ENCODE measurements at regions not wholly inside any gene's neighbourhood (a gene's known extent, or its start where the extent isn't known, plus 50 kb on each side); places are given as distances from the start of the nearest gene placed in this dataset.

DNA sequence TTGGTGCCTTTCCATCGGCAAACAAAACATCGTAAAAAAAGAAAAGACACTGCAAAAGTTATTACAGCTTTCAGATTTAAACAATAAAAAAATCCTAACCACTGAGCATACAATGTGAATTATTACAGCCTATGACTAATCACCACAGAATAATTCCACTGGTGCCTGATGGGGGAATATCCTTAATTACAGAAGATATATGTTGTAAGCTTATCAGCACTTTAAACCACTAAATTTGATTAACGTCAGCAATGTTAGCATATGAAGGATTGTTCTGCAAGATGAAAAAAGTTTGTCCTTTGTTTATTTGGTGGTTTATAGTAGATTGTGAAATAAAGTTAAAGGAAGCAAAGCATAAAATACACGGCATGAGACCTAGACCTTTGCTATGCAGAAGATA is 210.2 kb upstream of the ADAMTS3 start:
- dilution Hi-C loops (cut with MboI; ENCODE audit: extremely low pct_ligation_motif_present, low sequenced_read_pairs), result no loop called here
- Histone ChIP-seq H3K79me2 (ENCODE audit: control insufficient read depth, insufficient read depth, low read length) (no peaks in the 10 kb centered on the region), H3K9me1 (replicated peaks; ENCODE audit: control insufficient read depth, extremely low read depth, insufficient read depth, low read length) (no peaks in the 10 kb centered on the region), H3K4me2 (ENCODE audit: insufficient read depth, low read length) (no peak overlapping the region), H3K36me3 (ENCODE audit: control insufficient read depth in 2 of 2, extremely low read depth in 1 of 2, insufficient read depth in 2 of 2, low read length in 2 of 2) (no peaks in the 10 kb centered on the region), H3K9me3 (replicated peaks; ENCODE audit: control insufficient read depth, insufficient read depth, low read length) (no peaks in the 10 kb centered on the region), H2AFZ (ENCODE audit: low read depth, low read length) (no peak overlapping the region), H3K27me3 (ENCODE audit: control insufficient read depth in 2 of 2, insufficient read depth in 2 of 2, low read length in 2 of 2) (no peaks in the 10 kb centered on the region), H4K20me1 (replicated peaks; ENCODE audit: control insufficient read depth, extremely low read depth, insufficient read depth, low read length) (no peaks in the 10 kb centered on the region), H3K9ac (replicated peaks; ENCODE audit: extremely low read depth, insufficient read depth, low read length) (no peak overlapping the region), H3K4me3 (replicated peaks in 1 of 3; ENCODE audit: insufficient read depth in 1 of 3, low read depth in 1 of 3, low read length in 3 of 3) (no peak overlapping the region), H3K27ac (ENCODE audit: insufficient read depth, low read depth, low read length) (no peak overlapping the region), H3K4me1 (ENCODE audit: control insufficient read depth, extremely low read depth, insufficient read depth, low read length) (no peaks in the 10 kb centered on the region)
- ChIA-PET POLR2A (no interaction called here), CTCF (no interaction called here)
- intact Hi-C loops (cut with micrococcal nuclease), result no loop called here
- TF ChIP-seq MYC (IDR thresholded peaks at IDR 0.05; ENCODE audit: low read depth, low read length), result no peak
- TF ChIP-seq EZH2 (IDR thresholded peaks at IDR 0.05; ENCODE audit: borderline replicate concordance, low read depth, low read length, severe bottlenecking), result no peak
- no TSS peak for BruUV-seq (replicated peaks)
- FAIRE-seq (no peak), DNase-seq (ENCODE audit: low read depth, low spot score) (no peak)

DNA sequence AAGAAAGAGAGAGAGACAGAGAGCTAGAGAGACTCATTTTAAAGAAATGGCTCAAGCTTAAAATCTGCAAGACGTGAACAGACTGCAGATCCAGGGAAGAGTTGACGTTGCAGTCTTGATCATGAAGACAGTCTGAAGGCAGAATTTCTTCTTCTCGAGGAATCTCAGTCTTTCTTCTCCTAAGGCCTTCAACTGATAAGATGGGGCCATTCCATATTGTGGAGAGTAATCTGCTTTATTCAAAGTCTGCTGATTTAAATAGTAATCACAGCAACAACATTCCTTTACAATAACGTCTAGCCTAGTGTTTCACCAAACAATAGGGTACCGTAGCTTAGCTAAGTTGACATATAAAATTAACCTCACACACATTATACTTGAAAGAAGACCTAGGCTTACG is 208.4 kb upstream of the ADAMTS3 start:
- DNase-seq (ENCODE audit: low read depth, low spot score) (no peak), FAIRE-seq (no peak)
- BruUV-seq (replicated peaks), result no TSS peak
- intact Hi-C loops (cut with micrococcal nuclease), result no loop called here
- Histone ChIP-seq H3K9ac (replicated peaks; ENCODE audit: extremely low read depth, insufficient read depth, low read length) (no peak overlapping the region), H3K36me3 (ENCODE audit: control insufficient read depth in 2 of 2, extremely low read depth in 1 of 2, insufficient read depth in 2 of 2, low read length in 2 of 2) (no peaks in the 10 kb centered on the region), H3K4me2 (ENCODE audit: insufficient read depth, low read length) (no peak overlapping the region), H3K79me2 (ENCODE audit: control insufficient read depth, insufficient read depth, low read length) (no peaks in the 10 kb centered on the region), H3K27ac (ENCODE audit: insufficient read depth, low read depth, low read length) (no peak overlapping the region), H3K27me3 (ENCODE audit: control insufficient read depth in 2 of 2, insufficient read depth in 2 of 2, low read length in 2 of 2) (no peaks in the 10 kb centered on the region), H2AFZ (ENCODE audit: low read depth, low read length) (no peak overlapping the region), H3K4me1 (ENCODE audit: control insufficient read depth, extremely low read depth, insufficient read depth, low read length) (no peaks in the 10 kb centered on the region), H3K4me3 (replicated peaks in 1 of 3; ENCODE audit: insufficient read depth in 1 of 3, low read depth in 1 of 3, low read length in 3 of 3) (no peak overlapping the region), H4K20me1 (replicated peaks; ENCODE audit: control insufficient read depth, extremely low read depth, insufficient read depth, low read length) (no peaks in the 10 kb centered on the region), H3K9me3 (replicated peaks; ENCODE audit: control insufficient read depth, insufficient read depth, low read length) (no peaks in the 10 kb centered on the region), H3K9me1 (replicated peaks; ENCODE audit: control insufficient read depth, extremely low read depth, insufficient read depth, low read length) (no peaks in the 10 kb centered on the region)
- dilution Hi-C loops (cut with MboI; ENCODE audit: extremely low pct_ligation_motif_present, low sequenced_read_pairs), result no loop called here
- CTCF ChIA-PET, result no interaction called here
- POLR2A ChIA-PET, result no interaction called here
- TF ChIP-seq MYC (IDR thresholded peaks at IDR 0.05; ENCODE audit: low read depth, low read length), result no peak
- no peak for TF ChIP-seq GATA2 (IDR thresholded peaks at IDR 0.05; ENCODE audit: insufficient read depth, insufficient read length, low read depth, low read length)
- TF ChIP-seq CTCF (IDR thresholded peaks at IDR 0.05; ENCODE audit: extremely low read depth in 1 of 2, insufficient read depth in 1 of 2, low read depth in 1 of 2, low read length in 2 of 2), result no peak
- TF ChIP-seq EZH2 (IDR thresholded peaks at IDR 0.05; ENCODE audit: borderline replicate concordance, low read depth, low read length, severe bottlenecking), result no peak
- no peak for TF ChIP-seq FOS (IDR thresholded peaks at IDR 0.05; ENCODE audit: borderline replicate concordance, insufficient read depth, low read length)
- TF ChIP-seq, protein P1, sequence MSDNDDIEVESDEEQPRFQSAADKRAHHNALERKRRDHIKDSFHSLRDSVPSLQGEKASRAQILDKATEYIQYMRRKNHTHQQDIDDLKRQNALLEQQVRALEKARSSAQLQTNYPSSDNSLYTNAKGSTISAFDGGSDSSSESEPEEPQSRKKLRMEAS (IDR thresholded peaks at IDR 0.05; ENCODE audit: insufficient read depth, insufficient read length), result no peak
- TF ChIP-seq JUN (IDR thresholded peaks at IDR 0.05; ENCODE audit: borderline replicate concordance, insufficient read depth, insufficient read length, low read depth), result no peak
- TF ChIP-seq POLR2AphosphoS5 (IDR thresholded peaks at IDR 0.05; ENCODE audit: insufficient read depth, low read depth, low read length), result no peak
- no peak for TF ChIP-seq POLR2A (IDR thresholded peaks at IDR 0.05; ENCODE audit: low read depth, low read length)
